Liver (tissue), 3 donors: ENCODE measurements at regions not wholly inside any gene's neighbourhood (a gene's known extent, or its start where the extent isn't known, plus 50 kb on each side); places are given as distances from the start of the nearest gene placed in this dataset.

ENCODE experiments used
- HNF4A ChIP-seq, 2 donors: conservative IDR thresholded peaks; 2 replicates each; pipeline ENCODE4 v1.6.1; 2016; ENCODE audit warnings: antibody characterized with exemption in 2 of 2, mild to moderate bottlenecking in 2 of 2
- HNF4G ChIP-seq: IDR thresholded peaks from 2 replicates; pipeline ENCODE4 v1.6.1; 2016; ENCODE audit warnings: antibody characterized with exemption
- RAD21 ChIP-seq, 2 donors: IDR thresholded peaks; 2 replicates each; pipeline ENCODE4 v1.6.1; 2016; ENCODE audit warnings: antibody characterized with exemption in 2 of 2, mild to moderate bottlenecking in 2 of 2
- YY1 ChIP-seq: IDR thresholded peaks from 2 replicates; pipeline ENCODE4 v1.6.1; 2016; ENCODE audit warnings: antibody characterized with exemption, mild to moderate bottlenecking
- TF ChIP-seq, protein P1 (sequence below): fragments of 150-350 bp; IDR thresholded peaks from 2 replicates; pipeline ENCODE4 v1.5.1; 2017; ENCODE audit warnings: improper control_type of control experiment, low read depth, low read length; ENCODE audit not compliant: missing input control
- TF ChIP-seq, protein P2 (sequence below): IDR thresholded peaks from 2 replicates; pipeline ENCODE4 v1.6.1; 2016; ENCODE audit warnings: antibody characterized with exemption
- TF ChIP-seq, protein P3 (sequence below): IDR thresholded peaks from 2 replicates; pipeline ENCODE4 v1.6.1; 2016; ENCODE audit warnings: antibody characterized with exemption, mild to moderate bottlenecking
- donor health status: healthy.
- donor health status: healthy.

DNA sequence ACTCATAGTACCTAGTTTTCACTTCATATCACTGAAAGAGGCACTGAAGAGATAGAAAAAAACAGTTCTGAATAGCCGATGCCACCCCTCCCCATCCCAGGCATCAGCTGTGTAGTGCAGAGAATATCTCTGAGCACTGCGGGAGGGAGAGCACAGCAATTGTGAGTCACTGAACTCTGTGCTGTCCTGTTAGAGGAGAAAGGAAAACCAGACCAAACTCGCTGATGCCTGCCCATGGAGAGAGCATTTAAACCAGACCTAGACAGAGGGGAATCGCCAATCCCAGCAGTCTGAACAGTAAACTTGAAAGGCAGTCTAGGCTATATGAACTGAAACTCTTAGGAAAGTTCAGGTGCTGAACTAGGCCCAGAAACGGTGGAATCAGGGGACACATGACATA, 120.1 kb upstream of the SLC30A5 start:
- TF ChIP-seq RAD21 (IDR thresholded peaks at IDR 0.05) (no peak), HNF4G (no peak), YY1 (no peak), HNF4A (conservative IDR thresholded peaks at IDR 0.05) (no peak)
- TF ChIP-seq, protein P1, sequence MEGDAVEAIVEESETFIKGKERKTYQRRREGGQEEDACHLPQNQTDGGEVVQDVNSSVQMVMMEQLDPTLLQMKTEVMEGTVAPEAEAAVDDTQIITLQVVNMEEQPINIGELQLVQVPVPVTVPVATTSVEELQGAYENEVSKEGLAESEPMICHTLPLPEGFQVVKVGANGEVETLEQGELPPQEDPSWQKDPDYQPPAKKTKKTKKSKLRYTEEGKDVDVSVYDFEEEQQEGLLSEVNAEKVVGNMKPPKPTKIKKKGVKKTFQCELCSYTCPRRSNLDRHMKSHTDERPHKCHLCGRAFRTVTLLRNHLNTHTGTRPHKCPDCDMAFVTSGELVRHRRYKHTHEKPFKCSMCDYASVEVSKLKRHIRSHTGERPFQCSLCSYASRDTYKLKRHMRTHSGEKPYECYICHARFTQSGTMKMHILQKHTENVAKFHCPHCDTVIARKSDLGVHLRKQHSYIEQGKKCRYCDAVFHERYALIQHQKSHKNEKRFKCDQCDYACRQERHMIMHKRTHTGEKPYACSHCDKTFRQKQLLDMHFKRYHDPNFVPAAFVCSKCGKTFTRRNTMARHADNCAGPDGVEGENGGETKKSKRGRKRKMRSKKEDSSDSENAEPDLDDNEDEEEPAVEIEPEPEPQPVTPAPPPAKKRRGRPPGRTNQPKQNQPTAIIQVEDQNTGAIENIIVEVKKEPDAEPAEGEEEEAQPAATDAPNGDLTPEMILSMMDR: no peak
- TF ChIP-seq, protein P2, sequence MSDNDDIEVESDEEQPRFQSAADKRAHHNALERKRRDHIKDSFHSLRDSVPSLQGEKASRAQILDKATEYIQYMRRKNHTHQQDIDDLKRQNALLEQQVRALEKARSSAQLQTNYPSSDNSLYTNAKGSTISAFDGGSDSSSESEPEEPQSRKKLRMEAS: no peak
- TF ChIP-seq, protein P3, sequence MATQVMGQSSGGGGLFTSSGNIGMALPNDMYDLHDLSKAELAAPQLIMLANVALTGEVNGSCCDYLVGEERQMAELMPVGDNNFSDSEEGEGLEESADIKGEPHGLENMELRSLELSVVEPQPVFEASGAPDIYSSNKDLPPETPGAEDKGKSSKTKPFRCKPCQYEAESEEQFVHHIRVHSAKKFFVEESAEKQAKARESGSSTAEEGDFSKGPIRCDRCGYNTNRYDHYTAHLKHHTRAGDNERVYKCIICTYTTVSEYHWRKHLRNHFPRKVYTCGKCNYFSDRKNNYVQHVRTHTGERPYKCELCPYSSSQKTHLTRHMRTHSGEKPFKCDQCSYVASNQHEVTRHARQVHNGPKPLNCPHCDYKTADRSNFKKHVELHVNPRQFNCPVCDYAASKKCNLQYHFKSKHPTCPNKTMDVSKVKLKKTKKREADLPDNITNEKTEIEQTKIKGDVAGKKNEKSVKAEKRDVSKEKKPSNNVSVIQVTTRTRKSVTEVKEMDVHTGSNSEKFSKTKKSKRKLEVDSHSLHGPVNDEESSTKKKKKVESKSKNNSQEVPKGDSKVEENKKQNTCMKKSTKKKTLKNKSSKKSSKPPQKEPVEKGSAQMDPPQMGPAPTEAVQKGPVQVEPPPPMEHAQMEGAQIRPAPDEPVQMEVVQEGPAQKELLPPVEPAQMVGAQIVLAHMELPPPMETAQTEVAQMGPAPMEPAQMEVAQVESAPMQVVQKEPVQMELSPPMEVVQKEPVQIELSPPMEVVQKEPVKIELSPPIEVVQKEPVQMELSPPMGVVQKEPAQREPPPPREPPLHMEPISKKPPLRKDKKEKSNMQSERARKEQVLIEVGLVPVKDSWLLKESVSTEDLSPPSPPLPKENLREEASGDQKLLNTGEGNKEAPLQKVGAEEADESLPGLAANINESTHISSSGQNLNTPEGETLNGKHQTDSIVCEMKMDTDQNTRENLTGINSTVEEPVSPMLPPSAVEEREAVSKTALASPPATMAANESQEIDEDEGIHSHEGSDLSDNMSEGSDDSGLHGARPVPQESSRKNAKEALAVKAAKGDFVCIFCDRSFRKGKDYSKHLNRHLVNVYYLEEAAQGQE: no peak
